Suppressor macrophage (primary cell): ENCODE measurements at regions not wholly inside any gene's neighbourhood (a gene's known extent, or its start where the extent isn't known, plus 50 kb on each side); places are given as distances from the start of the nearest gene placed in this dataset.
"Not testable (repeated sequence)": the region's sequence is repeated elsewhere in the genome, so short reads cannot be mapped to it uniquely, and the experiment has no call there.

Experiments
- DNase-seq, 4 experiments: peaks; one replicate each; pipeline ENCODE4 v3.0.0-alpha.2; 2020 to 2022

DNA sequence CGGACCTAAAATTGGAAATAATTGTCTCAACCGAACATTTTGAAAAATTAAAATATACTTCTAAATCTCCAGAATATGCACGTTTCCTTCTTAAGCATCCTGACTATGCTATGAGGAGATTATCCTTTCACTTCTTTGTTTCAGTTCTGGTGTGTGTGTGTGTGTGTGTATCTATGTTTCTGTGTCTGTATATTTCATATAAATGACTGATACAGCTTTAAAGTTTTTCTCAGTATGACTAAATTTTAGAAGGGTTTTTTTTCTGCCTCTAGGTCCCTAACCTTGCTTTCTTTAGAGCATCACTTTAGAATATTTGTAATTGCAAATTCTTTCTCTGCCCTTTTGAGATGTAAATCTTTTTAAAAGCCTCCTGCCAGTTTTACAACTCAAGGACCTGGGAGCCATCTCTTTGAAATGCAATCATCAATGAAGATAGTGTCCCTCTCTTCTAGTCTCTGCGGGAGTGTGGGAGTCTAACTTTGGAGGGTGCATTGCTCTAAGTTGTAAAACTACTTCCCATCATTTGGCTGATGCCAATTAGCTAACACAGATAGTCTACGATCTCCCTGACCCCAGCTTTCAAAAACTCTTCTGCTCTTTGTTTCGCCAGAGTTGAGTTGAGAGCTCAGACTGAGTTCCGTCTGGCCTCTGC, 782.0 kb upstream of the ZWINT start:
- no peak for DNase-seq

- no peak for DNase-seq
Measured at GRCh38 chr10:57141708-57142107, 780.6 kb upstream of the ZWINT start.

DNA sequence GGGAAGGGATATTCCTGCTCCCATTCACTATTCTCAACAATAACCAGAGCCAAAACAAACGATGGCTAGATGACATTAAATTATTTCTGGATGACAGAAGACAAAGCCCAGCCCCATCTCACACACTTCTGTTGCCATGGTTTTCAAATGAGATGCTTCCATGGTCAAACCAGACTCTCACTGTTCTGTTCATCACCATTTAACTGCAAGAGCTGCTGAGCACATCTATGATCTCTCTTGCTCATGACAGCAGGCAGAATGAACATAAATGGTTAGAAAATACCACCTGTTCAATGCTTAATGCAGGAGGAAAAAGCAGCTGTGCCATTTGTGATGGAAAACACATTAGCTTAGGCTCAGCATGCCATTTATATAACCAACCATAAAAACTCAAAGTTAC, 758.6 kb upstream of the ZWINT start:
- DNase-seq, result no peak

- no peak for DNase-seq
Measured at GRCh38 chr10:57113545-57113944, 752.5 kb upstream of the ZWINT start.

DNA sequence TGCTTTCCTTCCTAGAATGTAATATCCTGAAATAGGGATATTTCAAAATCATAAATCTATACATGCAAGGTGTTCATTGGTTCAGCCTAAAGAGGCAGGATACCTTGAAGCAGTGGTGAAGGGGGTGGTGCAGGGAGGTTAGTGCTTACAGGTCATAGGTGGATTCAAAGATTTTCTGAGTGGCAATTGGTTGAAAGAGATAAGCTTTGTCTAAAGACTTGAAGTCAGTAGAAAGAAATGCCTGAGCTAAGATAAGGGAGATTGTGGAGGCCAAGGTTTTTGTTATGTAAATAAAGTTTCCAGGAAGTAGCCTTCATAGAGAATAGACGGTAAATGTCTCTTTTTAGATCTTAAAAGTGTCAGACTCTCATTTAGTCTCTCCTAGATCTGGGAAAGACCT, 741.2 kb upstream of the ZWINT start:
- DNase-seq, result no peak

- no peak for DNase-seq
Measured at GRCh38 chr10:57098146-57098545, 737.1 kb upstream of the ZWINT start.

DNA sequence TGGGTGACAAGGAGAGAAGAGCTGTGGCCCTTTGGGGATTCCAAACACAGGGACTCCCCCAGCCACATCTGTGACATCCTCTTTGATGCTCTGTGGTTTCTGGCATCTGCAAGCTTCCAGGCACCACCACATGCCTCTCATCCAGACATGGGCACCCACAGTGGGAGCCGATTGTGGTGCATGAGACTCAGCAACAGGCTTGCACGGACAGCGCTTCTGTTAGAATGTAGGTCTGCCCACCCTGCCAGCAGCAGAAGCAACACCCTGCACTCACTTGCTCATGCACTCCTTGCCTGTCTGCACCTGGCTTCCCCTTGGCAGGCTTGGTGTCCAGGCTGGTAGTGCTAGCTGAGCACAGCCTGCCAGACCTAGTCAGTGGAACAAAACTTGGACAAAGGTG, 735.0 kb upstream of the ZWINT start:
- DNase-seq, result no peak

DNA sequence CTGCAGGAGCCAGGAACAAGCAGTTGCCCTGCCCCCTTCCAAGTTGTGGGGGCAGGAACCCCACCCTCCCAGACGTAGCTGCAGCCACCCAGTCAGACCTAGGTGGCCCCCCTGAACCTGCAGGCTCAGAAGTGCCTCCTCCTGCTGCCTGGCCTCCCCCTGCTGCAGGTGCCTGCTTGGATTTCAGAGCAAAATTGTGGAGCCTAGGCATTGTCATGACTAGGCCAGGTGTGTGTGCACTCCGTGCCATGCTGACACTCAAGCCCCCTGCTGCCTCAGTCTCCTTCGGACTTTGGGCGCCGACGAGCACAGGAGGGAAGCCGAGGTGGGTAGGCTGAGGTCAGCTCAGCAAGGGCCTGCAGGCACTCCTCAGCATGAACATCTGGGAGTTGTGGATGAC, 733.9 kb upstream of the ZWINT start:
- DNase-seq, result no peak

GRCh38 chr10:57094083-57094482, 733.0 kb upstream of the ZWINT start:
- no peak for DNase-seq

GRCh38 chr10:57053530-57053929, 692.5 kb upstream of the ZWINT start:
- no peak for DNase-seq

DNA sequence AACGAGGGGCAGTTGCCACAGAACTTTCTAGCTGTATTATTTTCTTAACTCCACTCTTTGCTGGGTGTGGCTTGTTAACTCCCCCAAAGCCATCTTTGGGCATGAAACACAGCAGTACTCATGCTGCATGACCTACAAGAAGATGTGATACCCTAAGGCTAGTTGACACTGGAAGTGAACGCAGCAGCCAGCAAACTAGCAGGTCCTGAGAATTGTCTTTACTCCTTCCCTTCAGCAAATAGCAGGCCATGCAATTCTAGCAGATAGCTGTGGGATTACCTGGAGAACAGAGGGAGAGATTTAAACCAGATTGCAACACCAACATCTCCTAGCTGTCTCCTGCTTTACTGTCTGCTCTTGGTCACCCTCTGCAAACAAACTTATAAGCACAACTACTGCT, 688.0 kb upstream of the ZWINT start:
- DNase-seq, result no peak

DNA sequence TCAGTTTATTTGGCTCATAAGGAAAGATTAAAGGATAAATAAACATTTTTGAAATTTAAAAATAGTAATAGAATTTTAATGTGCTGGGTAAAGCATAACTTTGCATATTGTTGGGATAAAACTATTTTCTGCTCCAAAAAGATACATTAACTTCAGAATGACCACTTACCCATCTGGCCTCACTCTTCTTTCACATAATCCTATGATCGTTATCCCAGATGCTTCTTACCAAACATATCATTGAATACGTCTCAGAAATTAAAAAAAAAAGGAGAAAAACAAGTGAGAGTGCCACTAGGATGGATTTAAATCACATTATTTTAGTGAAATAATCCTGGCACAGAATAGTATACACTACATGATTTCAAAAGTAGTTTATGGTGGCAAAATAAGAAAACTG, 677.5 kb upstream of the ZWINT start:
- no peak for DNase-seq

- no peak for DNase-seq
Measured at GRCh38 chr10:57035310-57035709, 674.3 kb upstream of the ZWINT start.

DNA sequence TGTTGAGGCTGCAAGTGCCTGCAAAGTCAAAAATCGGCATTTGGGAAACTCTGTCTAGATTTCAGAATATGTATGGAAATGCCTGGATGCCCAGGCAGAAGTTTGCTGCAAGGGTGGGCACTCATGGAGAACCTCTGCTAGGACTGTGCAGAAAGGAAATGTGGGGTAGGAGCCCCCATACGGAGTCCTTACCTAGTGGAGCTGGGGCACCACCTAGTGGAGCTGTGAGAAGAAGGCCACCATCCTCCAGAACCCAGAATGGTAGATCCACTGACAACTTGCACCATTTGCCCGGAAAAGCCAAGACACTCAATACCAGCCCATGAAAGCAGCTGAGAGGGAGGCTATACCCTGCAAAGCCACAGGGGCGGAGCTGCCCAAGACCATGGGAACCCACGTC, 671.2 kb upstream of the ZWINT start:
- DNase-seq, result not testable (repeated sequence)

GRCh38 chr10:57031346-57031745, 670.3 kb upstream of the ZWINT start:
- DNase-seq, result no peak

DNA sequence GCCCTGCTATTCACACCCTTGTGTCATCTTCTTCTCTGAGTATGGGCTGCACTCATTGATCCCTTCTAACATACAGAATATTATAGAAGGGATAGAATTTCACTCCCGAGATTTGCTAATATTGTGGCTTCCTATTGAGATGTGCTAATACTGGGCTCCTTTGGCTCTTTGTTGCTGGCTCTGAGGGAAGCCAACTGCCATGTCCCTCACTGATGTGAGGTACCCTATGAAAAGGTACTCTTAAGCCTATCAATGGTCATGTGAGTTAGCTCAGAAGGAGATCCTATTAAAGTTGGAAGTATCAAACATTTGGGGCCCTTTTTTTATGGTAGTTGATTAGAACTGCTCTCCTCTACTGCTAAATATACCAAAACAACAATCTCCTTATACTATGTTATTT, 665.2 kb upstream of the ZWINT start:
- DNase-seq, result no peak

GRCh38 chr10:57023626-57024025, 662.6 kb upstream of the ZWINT start:
- no peak for DNase-seq

DNA sequence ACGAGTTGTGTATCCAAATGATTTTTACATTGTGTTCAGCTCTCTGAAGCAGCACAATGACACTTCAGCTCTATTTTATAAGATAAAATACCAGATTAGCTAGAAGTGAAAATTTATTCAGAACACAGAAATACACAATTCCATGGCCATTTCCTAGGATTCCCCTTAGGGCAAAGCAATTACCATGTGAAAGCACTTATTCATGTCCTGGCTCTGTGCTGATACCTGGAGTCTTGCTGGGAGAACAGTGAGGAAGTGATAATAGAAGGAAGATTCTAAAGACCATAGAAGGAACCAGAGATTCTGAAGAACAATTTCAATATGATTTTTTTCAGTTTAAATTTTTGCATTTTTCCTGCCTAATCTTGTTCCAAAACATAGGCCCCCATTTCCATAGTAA, 657.4 kb upstream of the ZWINT start:
- DNase-seq, result no peak

GRCh38 chr10:57017356-57018037, 656.4 kb upstream of the ZWINT start:
- no peak for DNase-seq

DNA sequence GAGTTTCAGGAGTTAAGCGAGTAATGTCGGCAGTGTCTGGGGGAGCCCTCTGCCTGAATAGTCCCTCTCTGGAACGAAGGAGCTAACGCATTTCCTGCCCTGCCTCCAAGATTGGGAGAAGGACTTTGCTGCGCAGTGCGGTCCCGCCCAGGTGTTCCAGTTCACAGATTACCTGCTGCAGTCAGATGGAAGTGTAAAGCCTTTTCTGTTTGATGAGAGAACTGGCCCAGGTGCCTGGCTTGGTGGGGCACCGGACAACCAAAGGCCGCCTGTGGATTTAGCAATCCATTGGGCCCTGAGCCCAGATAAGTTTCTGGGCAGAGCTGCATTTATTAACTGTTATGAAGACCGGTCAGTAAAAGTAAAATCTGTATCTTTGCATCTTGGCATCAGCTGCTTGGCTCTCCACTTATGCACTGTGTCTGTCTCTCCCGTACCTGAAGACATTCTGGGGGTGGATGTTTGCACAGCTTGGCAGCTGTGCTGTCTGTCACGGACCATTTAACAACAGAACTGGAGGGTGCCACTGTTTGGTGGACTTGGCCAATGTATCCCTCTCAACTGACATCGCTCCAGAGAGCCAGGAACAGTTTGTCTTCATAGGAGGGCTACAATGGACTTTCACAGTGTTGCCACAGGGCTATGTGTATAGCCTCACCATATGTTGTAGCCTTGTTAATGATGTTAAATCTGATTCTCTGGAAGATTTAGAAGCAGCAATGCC, 654.7 kb upstream of the ZWINT start:
- no peak for DNase-seq

- no peak for DNase-seq
Measured at GRCh38 chr10:57015187-57015586, 654.1 kb upstream of the ZWINT start.

DNA sequence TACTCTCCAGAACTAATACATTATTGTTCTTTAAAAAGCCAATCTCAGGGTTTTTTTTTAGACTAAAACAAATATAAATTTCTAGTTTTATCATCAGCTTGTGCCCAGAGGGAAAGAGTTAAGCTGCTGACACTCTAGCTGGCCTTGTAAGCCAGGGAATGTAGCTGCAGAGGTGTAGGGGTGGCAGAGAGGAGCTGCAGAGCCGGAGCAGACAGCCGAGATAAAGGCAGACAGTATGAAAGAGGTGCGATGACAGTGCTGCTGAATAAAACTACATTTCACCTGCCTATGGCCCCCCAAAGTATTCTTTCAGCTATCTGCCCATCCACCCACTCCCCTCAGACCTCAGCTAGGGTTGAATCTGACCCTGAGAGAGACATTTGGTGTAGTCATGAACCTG, 653.7 kb upstream of the ZWINT start:
- DNase-seq, result no peak

DNA sequence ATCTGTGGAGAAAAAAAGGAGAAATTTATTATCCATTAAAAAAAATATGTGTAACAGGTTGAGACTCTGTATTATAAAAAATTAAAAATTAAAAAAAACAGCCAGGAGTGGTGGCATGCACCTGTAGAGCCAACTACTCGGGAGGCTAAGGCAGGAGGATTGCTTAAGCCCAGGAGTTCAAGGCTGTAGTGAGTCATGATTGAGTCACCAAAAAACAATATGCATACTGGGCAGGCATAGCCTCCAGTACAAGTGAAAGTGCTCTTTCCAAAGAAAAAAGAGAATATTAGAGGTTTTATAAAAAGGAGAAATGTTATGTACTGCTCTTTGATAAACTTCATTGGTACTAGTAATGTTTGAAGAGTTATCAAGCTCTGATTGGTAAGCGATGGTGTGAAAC, 647.1 kb upstream of the ZWINT start:
- DNase-seq, result no peak

- no peak for DNase-seq
Measured at GRCh38 chr10:56991591-56992069, 630.6 kb upstream of the ZWINT start.
